HepG2 (cell line): ENCODE measurements at regions not wholly inside any gene's neighbourhood (a gene's known extent, or its start where the extent isn't known, plus 50 kb on each side); places are given as distances from the start of the nearest gene placed in this dataset.

Source experiments
- ATAC-seq: fragments of 200-7000 bp; cut with Tn5 transposase; 3 replicates; pipeline ENCODE4 v1.9.1; 2020; ENCODE audit warnings: mild to moderate bottlenecking, moderate library complexity
- BruUV-seq: library from RNA; stranded (reverse); fragments of 400-500 nt; replicated peaks from 2 replicates; lab custom pipeline; 2021; lab: Mats Ljungman, UMichigan
- CTCF ChIA-PET: fragments of 300-600 bp; formaldehyde crosslinking; extraction: SDS; loops from one replicate; lab custom pipeline; 2021; ENCODE audit warnings: low total read pairs, inconsistent platforms, low intra/inter-chr PET ratio; lab: Yijun Ruan, JAX
- POLR2A ChIA-PET: fragments of 350-600 bp; sonication (Branson Sonifier 250); formaldehyde crosslinking; loops from one replicate; lab custom pipeline; 2020; ENCODE audit warnings: antibody characterized with exemption, inconsistent platforms; lab: Yijun Ruan, JAX
- DNase-seq: peaks from one replicate; pipeline ENCODE4 v3.0.0-alpha.2; 2015; ENCODE audit warnings: low spot score
- FAIRE-seq: peaks from 3 replicates; lab custom pipeline; 2011; peaks lifted over from hg19 to GRCh38; lab: Jason Lieb, UNC
- H2AFZ ChIP-seq: one replicate; pipeline ENCODE4 v1.6.1; 2011; ENCODE audit warnings: low read length, inconsistent platforms
- H3K27ac ChIP-seq: fragments of 300-600 bp; 3 replicates; pipeline ENCODE4 v1.8.0; 2011; ENCODE audit warnings: mixed run types, mild to moderate bottlenecking, mixed read lengths, low read length, inconsistent platforms; ENCODE audit not compliant: insufficient read depth; ENCODE audit errors: extremely low read length
- H3K27me3 ChIP-seq, 2 experiments: fragments of 200-600 bp in 1 of 2; 2 replicates in 1 of 2; 3 replicates in 1 of 2; pipeline versions ENCODE4 v1.6.0 to v1.8.0; 2011; ENCODE audit warnings: low read length in 2 of 2, mild to moderate bottlenecking in 2 of 2, moderate library complexity in 2 of 2, inconsistent platforms in 1 of 2; ENCODE audit not compliant: insufficient read depth in 2 of 2, control insufficient read depth in 1 of 2
- H3K36me3 ChIP-seq, 2 experiments: fragments of 200-600 bp in 1 of 2; replicated peaks in 1 of 2; 2 replicates in 1 of 2; 3 replicates in 1 of 2; pipeline versions ENCODE4 v1.5.1 to v1.8.0; 2011; ENCODE audit warnings: low read length in 2 of 2, inconsistent platforms in 1 of 2; ENCODE audit not compliant: insufficient read depth in 2 of 2, control insufficient read depth in 1 of 2
- H3K4me1 ChIP-seq: 2 replicates; pipeline ENCODE4 v1.5.1; 2012; ENCODE audit warnings: low read length, inconsistent platforms; ENCODE audit not compliant: insufficient read depth
- H3K4me2 ChIP-seq: 2 replicates; pipeline ENCODE4 v1.6.0; 2011; ENCODE audit warnings: low read depth, low read length, inconsistent platforms
- H3K4me3 ChIP-seq, 3 experiments: fragments of 200-600 bp in 1 of 3; sonication (generic), shearing (Covaris generic) in 1 of 3; replicated peaks in 1 of 3; 2 replicates each; pipeline ENCODE4 v1.5.1; 2011 to 2016; ENCODE audit warnings: low read length in 3 of 3, inconsistent platforms in 2 of 3, low read depth in 2 of 3, mild to moderate bottlenecking in 2 of 3, control low read depth in 1 of 3, mixed read lengths in 1 of 3; ENCODE audit not compliant: insufficient read depth in 1 of 3
- H3K79me2 ChIP-seq: one replicate; pipeline ENCODE4 v1.6.1; 2011; ENCODE audit warnings: low read length, inconsistent platforms; ENCODE audit not compliant: insufficient read depth
- H3K9ac ChIP-seq: 2 replicates; pipeline ENCODE4 v1.6.0; 2011; ENCODE audit warnings: mild to moderate bottlenecking, low read depth, low read length, inconsistent platforms; ENCODE audit not compliant: insufficient read depth
- H3K9me3 ChIP-seq: 2 replicates; pipeline ENCODE4 v1.5.1; 2012; ENCODE audit warnings: mild to moderate bottlenecking, low read length
- H4K20me1 ChIP-seq: 2 replicates; pipeline ENCODE4 v1.6.0; 2011; ENCODE audit warnings: inconsistent platforms, mild to moderate bottlenecking, low read length, moderate library complexity; ENCODE audit not compliant: insufficient read depth
- ATM ChIP-seq: fragments of 450-650 bp; IDR thresholded peaks from 2 replicates; pipeline ENCODE4 v1.7.1; 2017; ENCODE audit warnings: mild to moderate bottlenecking, borderline replicate concordance
- BORCS8-MEF2B ChIP-seq: sonication (generic); formaldehyde crosslinking; IDR thresholded peaks from 2 replicates; pipeline ENCODE4 v1.8.0; 2022; ENCODE audit warnings: mild to moderate bottlenecking, missing genetic modification reagents
- GATAD2A ChIP-seq: IDR thresholded peaks from 2 replicates; pipeline ENCODE4 v1.6.1; 2016
- HNF4A ChIP-seq: sonication (generic); formaldehyde crosslinking; IDR thresholded peaks from 2 replicates; pipeline ENCODE4 v1.4.0; 2020; ENCODE audit warnings: missing genetic modification reagents
- HOXA5 ChIP-seq: sonication (generic); formaldehyde crosslinking; IDR thresholded peaks from 2 replicates; pipeline ENCODE4 v1.4.0; 2020; ENCODE audit warnings: missing genetic modification reagents
- PRPF4 ChIP-seq: fragments of 200-400 bp; formaldehyde crosslinking; IDR thresholded peaks from 2 replicates; pipeline ENCODE4 v1.6.1; 2016; ENCODE audit warnings: low read length, low read depth; ENCODE audit not compliant: poor library complexity, severe bottlenecking
- REPIN1 ChIP-seq: sonication (generic); formaldehyde crosslinking; IDR thresholded peaks from 2 replicates; pipeline ENCODE4 v1.8.0; 2022; ENCODE audit warnings: missing genetic modification reagents, low read depth, mild to moderate bottlenecking, borderline replicate concordance
- TAF15 ChIP-seq: fragments of 200-400 bp; formaldehyde crosslinking; IDR thresholded peaks from one replicate; pipeline ENCODE4 v1.6.1; 2018; ENCODE audit warnings: mild to moderate bottlenecking, low read depth, low read length; ENCODE audit not compliant: poor library complexity, severe bottlenecking
- ZFP82 ChIP-seq: sonication (generic); formaldehyde crosslinking; IDR thresholded peaks from 2 replicates; pipeline ENCODE4 v1.5.1; 2020; ENCODE audit warnings: mild to moderate bottlenecking, missing genetic modification reagents, borderline replicate concordance
- ZNF296 ChIP-seq: sonication (generic); formaldehyde crosslinking; conservative IDR thresholded peaks from 2 replicates; pipeline ENCODE4 v1.5.0; 2020; ENCODE audit warnings: mild to moderate bottlenecking, missing genetic modification reagents
- ZNF432 ChIP-seq: sonication (generic); formaldehyde crosslinking; IDR thresholded peaks from 2 replicates; pipeline ENCODE4 v1.5.0; 2020; ENCODE audit warnings: missing genetic modification reagents, mild to moderate bottlenecking, borderline replicate concordance
- ZNF503 ChIP-seq: sonication (generic); formaldehyde crosslinking; IDR thresholded peaks from 2 replicates; pipeline ENCODE4 v1.4.0; 2020; ENCODE audit warnings: missing genetic modification reagents
- ZNF547 ChIP-seq: sonication (generic); formaldehyde crosslinking; IDR thresholded peaks from 2 replicates; pipeline ENCODE4 v1.5.1; 2020; ENCODE audit warnings: mild to moderate bottlenecking, missing genetic modification reagents
- ZNF569 ChIP-seq: sonication (generic); formaldehyde crosslinking; IDR thresholded peaks from 2 replicates; pipeline ENCODE4 v1.5.0; 2020; ENCODE audit warnings: mild to moderate bottlenecking, missing genetic modification reagents, moderate library complexity, borderline replicate concordance
- ZNF597 ChIP-seq: sonication (generic); formaldehyde crosslinking; IDR thresholded peaks from 2 replicates; pipeline ENCODE4 v1.5.0; 2020; ENCODE audit warnings: missing genetic modification reagents
- ZNF614 ChIP-seq: IDR thresholded peaks from 2 replicates; pipeline ENCODE4 v1.6.1; 2018; ENCODE audit warnings: missing biosample characterization, missing genetic modification reagents, inconsistent platforms, borderline replicate concordance
- ZNF891 ChIP-seq: sonication (generic); formaldehyde crosslinking; IDR thresholded peaks from 2 replicates; pipeline ENCODE4 v1.5.0; 2020; ENCODE audit warnings: mild to moderate bottlenecking, missing genetic modification reagents
- WGBS: methylation state at CpG from one replicate; pipeline ENCODE4 v1.1.6; 2017; ENCODE audit warnings: low lambda C conversion rate; 5-methylcytosine and 5-hydroxymethylcytosine counted together
- in situ Hi-C: cut with HindIII; loops from 2 replicates; pipeline ENCODE4 v1.10.0; 2017; ENCODE audit warnings: low pct_unique_long_range_greater_than_20kb; ENCODE audit not compliant: extremely low pct_ligation_motif_present
- intact Hi-C: fragments of 100-400 bp; cut with micrococcal nuclease; formaldehyde crosslinking; loops from one replicate; pipeline ENCODE4 v1.10.0; 2022; ENCODE audit not compliant: unreplicated experiment
- TF ChIP-seq, protein P1 (sequence below): sonication (generic); formaldehyde crosslinking; IDR thresholded peaks from 2 replicates; pipeline ENCODE4 v1.8.1; 2022; ENCODE audit warnings: mild to moderate bottlenecking, missing genetic modification reagents

DNA sequence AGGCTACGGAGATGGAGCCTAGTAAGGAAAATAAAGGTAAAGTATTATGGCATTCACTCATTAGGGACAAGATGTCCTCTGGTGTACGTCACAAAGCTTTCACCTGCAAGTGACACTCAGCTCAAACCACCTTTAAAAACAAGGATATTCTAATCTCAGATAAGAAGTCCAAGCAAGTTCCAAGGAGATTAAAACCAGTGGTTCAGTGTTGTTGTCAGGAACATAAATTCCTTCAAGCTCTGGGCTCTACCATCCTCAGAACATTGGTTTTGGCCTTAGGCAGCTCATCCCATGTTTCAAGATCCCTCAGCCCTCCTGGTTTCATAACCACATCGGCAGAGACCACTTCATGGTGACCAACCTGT lies 116.5 kb downstream of the LY86 start (continued):
- TF ChIP-seq ZNF547 (CRISPR knock-in tag) (no peak), ZFP82 (CRISPR knock-in tag) (no peak), GATAD2A (CRISPR knock-in tag) (no peak)
- TF ChIP-seq, protein P1, sequence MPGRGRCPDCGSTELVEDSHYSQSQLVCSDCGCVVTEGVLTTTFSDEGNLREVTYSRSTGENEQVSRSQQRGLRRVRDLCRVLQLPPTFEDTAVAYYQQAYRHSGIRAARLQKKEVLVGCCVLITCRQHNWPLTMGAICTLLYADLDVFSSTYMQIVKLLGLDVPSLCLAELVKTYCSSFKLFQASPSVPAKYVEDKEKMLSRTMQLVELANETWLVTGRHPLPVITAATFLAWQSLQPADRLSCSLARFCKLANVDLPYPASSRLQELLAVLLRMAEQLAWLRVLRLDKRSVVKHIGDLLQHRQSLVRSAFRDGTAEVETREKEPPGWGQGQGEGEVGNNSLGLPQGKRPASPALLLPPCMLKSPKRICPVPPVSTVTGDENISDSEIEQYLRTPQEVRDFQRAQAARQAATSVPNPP = no peak
- TF ChIP-seq, all 625 proteins: peak for 0

DNA sequence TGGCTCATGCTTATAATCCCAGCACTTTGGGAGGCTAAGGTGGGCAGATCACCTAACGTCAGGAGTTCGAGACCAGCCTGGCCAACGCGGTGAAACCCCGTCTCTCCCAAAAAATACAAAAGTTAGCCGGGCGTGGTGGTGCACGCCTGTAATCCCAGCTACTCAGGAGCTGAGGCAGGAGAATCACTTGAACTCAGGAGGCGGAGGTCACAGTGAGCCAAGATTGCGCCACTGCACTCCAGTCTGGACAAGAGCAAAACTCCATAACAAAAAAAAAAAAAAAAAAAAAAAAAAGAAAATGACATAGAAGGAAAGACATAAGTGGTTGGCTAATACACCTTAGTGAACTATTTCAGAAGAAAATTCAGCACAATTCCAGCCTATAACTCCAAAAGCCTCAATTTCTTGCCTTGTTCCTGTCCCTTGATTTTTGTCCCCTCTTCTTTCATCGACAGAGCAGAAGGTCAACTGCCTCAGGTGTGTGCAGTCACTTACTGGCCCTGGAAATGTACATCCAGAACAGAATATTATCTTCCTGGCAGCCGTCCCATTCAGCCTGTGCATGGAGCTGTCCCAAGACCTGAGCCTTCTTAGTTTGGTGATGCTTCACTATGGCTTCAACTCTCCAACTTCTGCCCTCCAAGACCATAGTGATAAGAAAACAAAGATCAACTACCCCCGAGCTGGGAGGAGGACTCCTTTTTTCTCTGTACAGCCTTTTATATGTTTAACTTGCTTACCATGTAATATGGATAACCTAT lies 117.6 kb downstream of the LY86 start:
- WGBS = 64% methylated on average over 13 of the region's 13 CpGs
- POLR2A ChIA-PET = no interaction called here
- in situ Hi-C loops = no loop called here
- H3K27me3 ChIP-seq = peaks cover 1 to 27% of the 10 kb centered on the region in 2 experiments; a peak in 2 of 5 replicates
- DNase-seq (no peak), FAIRE-seq (no peak), ATAC-seq (no peak)
- CTCF ChIA-PET = no interaction called here
- no peak overlapping the region for H3K4me3 ChIP-seq
- intact Hi-C loops = no loop called here
- H3K4me2 ChIP-seq = no peak overlapping the region
- H3K36me3 ChIP-seq = no peaks in the 10 kb centered on the region
- no TSS peak for BruUV-seq
- H2AFZ ChIP-seq = no peak overlapping the region
- H3K27ac ChIP-seq = no peak overlapping the region
- no peak overlapping the region for H3K9ac ChIP-seq
- H4K20me1 ChIP-seq = no peaks in the 10 kb centered on the region
- H3K4me1 ChIP-seq = no peaks in the 10 kb centered on the region
- no peaks in the 10 kb centered on the region for H3K9me3 ChIP-seq
- H3K79me2 ChIP-seq = no peaks in the 10 kb centered on the region
- no peak for TF ChIP-seq ZNF891 (CRISPR knock-in tag)
- TF ChIP-seq REPIN1 = no peak
- no peak for TF ChIP-seq ZNF503 (CRISPR knock-in tag)
- no peak for TF ChIP-seq HNF4A
- TF ChIP-seq ZNF296 = no peak
- TF ChIP-seq ZNF432 (CRISPR knock-in tag) = no peak
- TF ChIP-seq TAF15 = no peak
- no peak for TF ChIP-seq ZNF597 (CRISPR knock-in tag)
- no peak for TF ChIP-seq HOXA5 (CRISPR knock-in tag)
- TF ChIP-seq ZNF614 (CRISPR knock-in tag) = no peak
- TF ChIP-seq PRPF4 = no peak
- no peak for TF ChIP-seq BORCS8-MEF2B
- TF ChIP-seq ZNF569 (CRISPR knock-in tag) = no peak
- no peak for TF ChIP-seq ATM
